Tibial artery (tissue), 4 donors: ENCODE measurements at regions not wholly inside any gene's neighbourhood (a gene's known extent, or its start where the extent isn't known, plus 50 kb on each side); places are given as distances from the start of the nearest gene placed in this dataset.

ENCODE experiments used
- DNase-seq, 2 donors: peaks; one replicate each; pipeline ENCODE4 v3.0.0-alpha.2; 2019
- H3K27ac ChIP-seq, 2 donors: fragments of 200-600 bp; sonication (generic) in 1 of 2; 1 replicate in 1 of 2; 2 replicates in 1 of 2; pipeline ENCODE4 v1.5.1; 2018 to 2019; ENCODE audit warnings: mild to moderate bottlenecking in 1 of 2
- H3K27me3 ChIP-seq, 2 donors: fragments of 200-600 bp; sonication (generic) in 1 of 2; one replicate each; pipeline versions ENCODE4 v1.5.1 to v1.6.0; 2016 to 2019
- H3K36me3 ChIP-seq, 3 donors: fragments of 200-600 bp; sonication (generic) in 2 of 3; one replicate each; pipeline ENCODE4 v1.5.1; 2016 to 2019; ENCODE audit warnings: mild to moderate bottlenecking in 2 of 3
- H3K4me1 ChIP-seq, 4 donors: fragments of 200-600 bp; sonication (generic) in 2 of 4; 1 replicate in 3 of 4; 2 replicates in 1 of 4; pipeline ENCODE4 v1.5.1; 2016 to 2019
- H3K4me3 ChIP-seq, 2 donors: fragments of 200-600 bp; sonication (generic) in 1 of 2; 1 replicate in 1 of 2; 2 replicates in 1 of 2; pipeline ENCODE4 v1.5.1; 2018 to 2019; ENCODE audit warnings: mild to moderate bottlenecking in 2 of 2
- H3K9me3 ChIP-seq, 3 donors: fragments of 200-600 bp; sonication (generic) in 1 of 3; one replicate each; pipeline ENCODE4 v1.5.1; 2016 to 2019
- CTCF ChIP-seq, 2 experiments: fragments of 200-600 bp in 1 of 2; fragments of 450-650 bp in 1 of 2; IDR thresholded peaks; one replicate each; pipeline ENCODE4 v1.5.1; 2017 to 2019; ENCODE audit warnings: antibody characterized with exemption in 2 of 2, mild to moderate bottlenecking in 1 of 2, moderate library complexity in 1 of 2
- intact Hi-C: fragments of 100-400 bp; cut with DNase I; formaldehyde crosslinking; loops from one replicate; pipeline ENCODE4 v1.15.0; 2023; ENCODE audit warnings: low total_unique reads

GRCh38 chr2:42848726-42849290, 56.4 kb upstream of the HAAO start:
- no peak for TF ChIP-seq CTCF (IDR thresholded peaks at IDR 0.05)
- Histone ChIP-seq H3K9me3 (no peaks in the 10 kb centered on the region), H3K27me3 (no peaks in the 10 kb centered on the region), H3K27ac (peak overlapping the region; percentile 41 to 78), H3K4me1 (peaks cover 6 to 73% (median 63%) of the 10 kb centered on the region in 4 donors), H3K4me3 (no peak overlapping the region), H3K36me3 (no peaks in the 10 kb centered on the region)
- peak; percentile 18 to 45 for DNase-seq
- intact Hi-C loops, result no loop called here

- Histone ChIP-seq H3K4me1 (peaks cover 6 to 75% (median 58%) of the 10 kb centered on the region in 4 donors), H3K4me3 (no peak overlapping the region), H3K36me3 (no peaks in the 10 kb centered on the region), H3K9me3 (no peaks in the 10 kb centered on the region), H3K27ac (peak overlapping the region; percentile 41 to 78), H3K27me3 (no peaks in the 10 kb centered on the region)
- TF ChIP-seq CTCF (IDR thresholded peaks at IDR 0.05), result no peak
- DNase-seq, result peak; percentile 38 to 80
- intact Hi-C loops, result no loop called here
These were observed 55.9 kb upstream of the HAAO start for GRCh38 chr2:42848265-42848664.

GRCh38 chr2:42847596-42848151, 55.3 kb upstream of the HAAO start:
- no peak for TF ChIP-seq CTCF (IDR thresholded peaks at IDR 0.05)
- Histone ChIP-seq H3K4me3 (no peak overlapping the region), H3K27me3 (no peaks in the 10 kb centered on the region), H3K4me1 (peaks cover 6 to 81% (median 59%) of the 10 kb centered on the region in 4 donors), H3K36me3 (no peaks in the 10 kb centered on the region), H3K27ac (peak overlapping the region; percentile 41 to 78), H3K9me3 (no peaks in the 10 kb centered on the region)
- intact Hi-C loops, result no loop called here
- peak; percentile 15 to 63 for DNase-seq

GRCh38 chr2:42846932-42847595, 54.7 kb upstream of the HAAO start:
- H3K4me3 ChIP-seq, result no peak overlapping the region
- H3K27ac ChIP-seq, result peak overlapping the region; percentile 41 to 78
- TF ChIP-seq CTCF (IDR thresholded peaks at IDR 0.05), result no peak
- no peaks in the 10 kb centered on the region for H3K36me3 ChIP-seq
- intact Hi-C loops, result no loop called here
- no peaks in the 10 kb centered on the region for H3K27me3 ChIP-seq
- H3K4me1 ChIP-seq, result peaks cover 6 to 87% (median 64%) of the 10 kb centered on the region in 4 donors
- peak; percentile 15 to 56 for DNase-seq
- no peaks in the 10 kb centered on the region for H3K9me3 ChIP-seq

GRCh38 chr2:42846026-42846425, 53.6 kb upstream of the HAAO start:
- TF ChIP-seq CTCF (IDR thresholded peaks at IDR 0.05), result no peak
- peak in 1 of 2 donors; percentile 57 for DNase-seq
- H3K4me1 ChIP-seq, result peaks cover 6 to 88% (median 72%) of the 10 kb centered on the region in 4 donors
- H3K4me3 ChIP-seq, result no peak overlapping the region
- H3K27me3 ChIP-seq, result no peaks in the 10 kb centered on the region
- peak overlapping the region; percentile 72 to 78 for H3K27ac ChIP-seq
- intact Hi-C loops, result no loop called here
- no peaks in the 10 kb centered on the region for H3K36me3 ChIP-seq
- no peaks in the 10 kb centered on the region for H3K9me3 ChIP-seq
